ENCODE measurements at regions not wholly inside any gene's neighbourhood (a gene's known extent, or its start where the extent isn't known, plus 50 kb on each side); places are given as distances from the start of the nearest gene placed in this dataset.
A peak's percentile ranks its signal among the peaks of the same experiment; 100 is the strongest.
"Not testable (repeated sequence)": the region's sequence is repeated elsewhere in the genome, so short reads cannot be mapped to it uniquely, and the experiment has no call there.

DNA sequence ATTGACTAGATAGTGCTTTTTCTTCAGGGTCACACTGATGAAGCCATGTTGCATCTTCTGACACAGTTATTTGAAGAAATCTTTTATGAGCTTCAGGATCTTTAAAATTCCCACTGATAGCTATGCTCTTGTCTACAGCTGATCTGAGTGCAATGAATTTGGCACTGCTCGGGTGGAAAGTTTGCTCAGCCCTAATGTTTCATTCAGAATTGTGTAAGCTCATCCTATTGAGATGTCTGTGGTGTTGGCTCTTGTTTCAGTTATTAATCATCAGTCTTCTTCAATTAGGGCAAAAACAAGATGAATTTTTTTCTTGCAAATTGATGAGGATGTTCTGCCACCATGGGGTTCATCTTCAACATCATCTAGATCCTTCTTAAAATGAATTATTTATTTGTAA is 1387.0 kb upstream of the RAG2 start:
- Histone ChIP-seq H3K36me3 (ENCODE audit: control insufficient read depth, insufficient read depth, low read length) (no peaks in the 10 kb centered on the region), H3K4me3 (ENCODE audit: low read depth, low read length) (no peak overlapping the region), H3K27me3 (ENCODE audit: control insufficient read depth, insufficient read depth, low read length) (no peaks in the 10 kb centered on the region)
- TF ChIP-seq, protein P1, sequence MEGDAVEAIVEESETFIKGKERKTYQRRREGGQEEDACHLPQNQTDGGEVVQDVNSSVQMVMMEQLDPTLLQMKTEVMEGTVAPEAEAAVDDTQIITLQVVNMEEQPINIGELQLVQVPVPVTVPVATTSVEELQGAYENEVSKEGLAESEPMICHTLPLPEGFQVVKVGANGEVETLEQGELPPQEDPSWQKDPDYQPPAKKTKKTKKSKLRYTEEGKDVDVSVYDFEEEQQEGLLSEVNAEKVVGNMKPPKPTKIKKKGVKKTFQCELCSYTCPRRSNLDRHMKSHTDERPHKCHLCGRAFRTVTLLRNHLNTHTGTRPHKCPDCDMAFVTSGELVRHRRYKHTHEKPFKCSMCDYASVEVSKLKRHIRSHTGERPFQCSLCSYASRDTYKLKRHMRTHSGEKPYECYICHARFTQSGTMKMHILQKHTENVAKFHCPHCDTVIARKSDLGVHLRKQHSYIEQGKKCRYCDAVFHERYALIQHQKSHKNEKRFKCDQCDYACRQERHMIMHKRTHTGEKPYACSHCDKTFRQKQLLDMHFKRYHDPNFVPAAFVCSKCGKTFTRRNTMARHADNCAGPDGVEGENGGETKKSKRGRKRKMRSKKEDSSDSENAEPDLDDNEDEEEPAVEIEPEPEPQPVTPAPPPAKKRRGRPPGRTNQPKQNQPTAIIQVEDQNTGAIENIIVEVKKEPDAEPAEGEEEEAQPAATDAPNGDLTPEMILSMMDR (IDR thresholded peaks at IDR 0.05; ENCODE audit: insufficient read depth, low read length, severe bottlenecking), result no peak
- FAIRE-seq (no peak), DNase-seq (ENCODE audit: low read depth) (peak; percentile 26)

DNA sequence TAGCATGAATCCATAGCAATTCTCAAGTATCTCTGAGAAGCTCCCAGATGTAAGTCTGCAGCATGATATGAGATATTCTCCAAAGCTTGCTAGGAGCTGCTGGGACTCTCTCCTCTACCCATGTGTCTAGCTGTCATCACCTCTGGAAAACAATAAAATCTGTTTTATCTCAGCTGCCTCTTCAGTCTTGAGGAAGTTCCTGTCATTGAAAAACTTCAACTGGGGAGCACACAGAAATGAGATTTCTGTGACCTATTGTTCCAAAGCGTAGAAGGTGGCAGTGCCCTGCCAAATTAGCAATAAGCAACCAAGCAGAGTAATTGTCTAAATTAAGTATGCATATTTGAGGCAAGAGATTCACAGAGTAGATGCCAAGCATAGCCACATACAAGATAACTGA is 1380.6 kb upstream of the RAG2 start:
- DNase-seq (ENCODE audit: low read depth), result no peak
- TF ChIP-seq, protein P1 (IDR thresholded peaks at IDR 0.05; ENCODE audit: insufficient read depth, low read length, severe bottlenecking), result no peak
- Histone ChIP-seq H3K36me3 (ENCODE audit: control insufficient read depth, insufficient read depth, low read length) (no peaks in the 10 kb centered on the region), H3K27me3 (ENCODE audit: control insufficient read depth, insufficient read depth, low read length) (no peaks in the 10 kb centered on the region), H3K4me3 (ENCODE audit: low read depth, low read length) (no peak overlapping the region)
- FAIRE-seq, result no peak

DNA sequence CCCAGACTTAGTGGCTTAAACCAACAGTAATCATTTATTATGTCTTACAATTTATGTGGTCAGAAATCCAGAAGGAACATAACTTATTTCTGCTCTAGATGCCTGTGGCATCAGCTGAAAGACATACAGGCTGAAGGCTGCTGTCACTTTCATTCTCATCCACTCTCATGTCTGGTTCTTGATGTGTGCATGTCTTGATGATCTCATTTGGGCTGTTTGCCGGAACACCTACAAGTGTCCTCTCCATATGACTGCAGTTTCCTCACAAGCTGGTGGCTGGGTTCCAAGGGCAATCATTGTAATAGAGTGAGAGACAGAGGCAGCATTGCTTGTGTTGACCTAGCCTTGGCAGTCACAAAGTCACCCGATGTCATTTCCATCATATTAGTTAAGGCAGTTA is 1375.9 kb upstream of the RAG2 start:
- no peak for FAIRE-seq
- Histone ChIP-seq H3K36me3 (ENCODE audit: control insufficient read depth, insufficient read depth, low read length) (no peaks in the 10 kb centered on the region), H3K4me3 (ENCODE audit: low read depth, low read length) (no peak overlapping the region), H3K27me3 (ENCODE audit: control insufficient read depth, insufficient read depth, low read length) (no peaks in the 10 kb centered on the region)
- TF ChIP-seq, protein P1 (IDR thresholded peaks at IDR 0.05; ENCODE audit: insufficient read depth, low read length, severe bottlenecking), result no peak
- DNase-seq (ENCODE audit: low read depth), result peak; percentile 54

DNA sequence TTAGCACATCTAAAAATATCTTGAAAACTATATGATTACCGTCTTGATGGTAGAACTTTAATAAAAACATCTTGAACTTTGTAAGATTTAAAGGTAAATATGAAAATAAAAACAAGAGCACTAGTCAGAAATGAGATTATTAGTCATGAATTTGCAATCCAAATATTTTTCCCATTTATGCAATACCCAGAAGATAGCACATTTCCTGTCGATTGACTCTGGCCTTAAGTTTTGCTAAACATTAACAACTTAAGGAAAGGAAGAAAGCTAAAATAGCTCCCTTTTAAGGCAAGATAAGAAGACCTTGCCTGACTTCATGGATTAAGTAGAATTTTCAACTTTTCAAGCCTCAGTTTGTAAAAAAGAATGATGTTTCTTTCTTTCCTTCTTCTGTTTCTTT is 1374.7 kb upstream of the RAG2 start:
- FAIRE-seq, result no peak
- Histone ChIP-seq H3K4me3 (ENCODE audit: low read depth, low read length) (no peak overlapping the region), H3K36me3 (ENCODE audit: control insufficient read depth, insufficient read depth, low read length) (no peaks in the 10 kb centered on the region), H3K27me3 (ENCODE audit: control insufficient read depth, insufficient read depth, low read length) (no peaks in the 10 kb centered on the region)
- peak; percentile 53 for DNase-seq (ENCODE audit: low read depth)
- TF ChIP-seq, protein P1 (IDR thresholded peaks at IDR 0.05; ENCODE audit: insufficient read depth, low read length, severe bottlenecking), result no peak

DNA sequence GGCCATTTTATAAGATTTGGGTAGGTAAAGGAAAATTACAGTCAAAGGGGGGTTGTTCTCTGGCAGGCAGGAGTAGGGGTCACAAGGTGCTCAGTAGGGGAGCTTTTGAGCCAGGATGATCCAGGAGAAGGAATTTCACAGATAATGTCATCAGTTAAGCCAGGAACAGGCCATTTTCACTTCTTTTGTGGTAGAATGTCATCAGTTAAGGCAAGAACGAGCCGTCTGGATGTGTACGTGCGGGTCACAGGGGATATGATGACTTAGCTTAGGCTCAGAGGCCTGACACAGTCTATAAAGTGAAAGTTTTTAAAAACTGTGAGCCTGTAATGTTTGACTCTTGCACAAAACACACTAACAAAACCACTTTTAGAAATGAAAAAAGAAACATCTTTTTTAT is 1371.3 kb upstream of the RAG2 start:
- not testable (repeated sequence) for H3K27me3 ChIP-seq (ENCODE audit: control insufficient read depth, insufficient read depth, low read length); H3K36me3 ChIP-seq (ENCODE audit: control insufficient read depth, insufficient read depth, low read length); H3K4me3 ChIP-seq (ENCODE audit: low read depth, low read length); FAIRE-seq; DNase-seq (ENCODE audit: low read depth)

DNA sequence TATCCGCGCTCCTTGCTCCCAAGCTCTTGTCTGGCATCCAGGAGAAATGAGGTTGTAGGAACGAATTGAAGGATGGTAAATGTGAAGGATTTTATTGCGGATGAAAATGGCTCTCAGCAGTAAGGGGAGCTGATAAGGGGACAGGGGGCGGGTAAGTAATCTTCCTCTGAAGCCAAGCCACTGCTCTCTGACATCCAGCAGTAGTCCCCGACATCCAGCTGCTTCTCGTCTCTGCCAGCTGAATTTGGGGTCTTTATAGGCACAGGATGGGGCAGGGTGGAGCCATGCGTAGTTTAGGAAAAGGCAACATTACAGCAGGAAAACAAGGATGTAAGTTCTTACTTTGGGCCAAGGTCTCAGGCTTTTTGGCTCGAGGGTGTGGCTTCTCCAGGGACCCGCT is 1370.1 kb upstream of the RAG2 start:
- H3K27me3 ChIP-seq (ENCODE audit: control insufficient read depth, insufficient read depth, low read length), result no peaks in the 10 kb centered on the region
- TF ChIP-seq, protein P1 (IDR thresholded peaks at IDR 0.05; ENCODE audit: insufficient read depth, low read length, severe bottlenecking), result no peak
- H3K36me3 ChIP-seq (ENCODE audit: control insufficient read depth, insufficient read depth, low read length), result no peaks in the 10 kb centered on the region
- H3K4me3 ChIP-seq (ENCODE audit: low read depth, low read length), result no peak overlapping the region
- FAIRE-seq, result no peak
- no peak for DNase-seq (ENCODE audit: low read depth)

All from bronchial epithelial cell (primary cell).